Cardiac muscle cell (in vitro differentiated cells and primary cell): ENCODE measurements at regions not wholly inside any gene's neighbourhood (a gene's known extent, or its start where the extent isn't known, plus 50 kb on each side); places are given as distances from the start of the nearest gene placed in this dataset.
"Not testable (repeated sequence)": the region's sequence is repeated elsewhere in the genome, so short reads cannot be mapped to it uniquely, and the experiment has no call there.

Source experiments
- DNase-seq, 2 donors: peaks; one replicate each; pipeline versions ENCODE4 v3.0.0 to v3.0.0-alpha.2; 2010 to 2017; ENCODE audit warnings: low read depth in 1 of 2, low spot score in 1 of 2
- H3K27ac ChIP-seq: fragments of 200-600 bp; sonication (generic); 2 replicates; pipeline ENCODE4 v1.5.1; 2016
- H3K27me3 ChIP-seq: fragments of 200-600 bp; sonication (generic); 2 replicates; pipeline ENCODE4 v1.6.0; 2016; ENCODE audit warnings: control low read depth
- H3K36me3 ChIP-seq: fragments of 200-600 bp; sonication (generic); 2 replicates; pipeline ENCODE4 v1.5.1; 2016; ENCODE audit warnings: control low read depth
- H3K4me1 ChIP-seq: fragments of 200-600 bp; sonication (generic); 2 replicates; pipeline ENCODE4 v1.8.1; 2017; ENCODE audit warnings: low read depth, mild to moderate bottlenecking, mixed run types
- H3K4me3 ChIP-seq: fragments of 200-600 bp; sonication (generic); 2 replicates; pipeline ENCODE4 v1.5.1; 2016; ENCODE audit warnings: mild to moderate bottlenecking
- H3K9me3 ChIP-seq: fragments of 200-600 bp; sonication (generic); 2 replicates; pipeline ENCODE4 v1.5.1; 2017; ENCODE audit warnings: low read depth, mild to moderate bottlenecking, control low read depth
- TF ChIP-seq, protein P1 (sequence below): IDR thresholded peaks from 2 replicates; pipeline ENCODE4 v1.5.1; 2012; ENCODE audit warnings: low read depth, mild to moderate bottlenecking, low read length

DNA sequence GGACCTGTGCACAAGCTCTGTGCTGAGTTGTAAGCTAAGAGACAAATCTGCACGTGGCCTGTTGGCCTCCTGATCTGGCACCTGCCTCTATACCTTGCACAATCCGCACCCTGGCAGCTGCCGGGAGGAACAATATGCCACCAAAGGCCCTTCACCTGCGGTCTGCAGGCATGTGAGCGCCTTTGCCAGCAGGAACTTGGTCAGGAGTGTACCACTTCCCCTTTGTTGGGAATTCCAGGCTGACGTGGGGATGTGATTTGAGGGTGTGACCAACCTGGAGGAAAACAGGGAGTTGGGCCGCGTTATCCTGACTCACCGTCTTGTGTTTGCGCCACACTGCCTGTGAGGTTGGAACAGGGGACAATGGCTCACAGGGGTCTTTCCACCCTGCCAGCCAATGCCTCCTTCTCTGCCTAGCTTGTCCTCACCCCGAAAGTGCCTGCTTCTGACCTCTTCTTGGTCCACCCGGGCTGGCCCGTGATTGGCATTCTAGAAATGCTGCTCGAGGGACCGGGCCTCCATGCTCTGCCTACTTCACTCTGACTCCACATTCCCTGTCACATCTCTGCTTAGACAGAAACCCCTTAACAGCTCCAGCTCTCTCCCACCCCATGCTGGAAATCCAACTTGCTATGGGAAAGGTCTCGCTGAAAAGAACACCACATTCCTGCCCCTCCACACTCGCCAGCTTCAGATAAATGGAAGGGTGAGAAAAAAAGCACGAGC is 67.1 kb upstream of the MAP4K4 start:
- no peaks in the 10 kb centered on the region for H3K4me1 ChIP-seq
- H3K9me3 ChIP-seq, result no peaks in the 10 kb centered on the region
- H3K27me3 ChIP-seq, result no peaks in the 10 kb centered on the region
- TF ChIP-seq, protein P1, sequence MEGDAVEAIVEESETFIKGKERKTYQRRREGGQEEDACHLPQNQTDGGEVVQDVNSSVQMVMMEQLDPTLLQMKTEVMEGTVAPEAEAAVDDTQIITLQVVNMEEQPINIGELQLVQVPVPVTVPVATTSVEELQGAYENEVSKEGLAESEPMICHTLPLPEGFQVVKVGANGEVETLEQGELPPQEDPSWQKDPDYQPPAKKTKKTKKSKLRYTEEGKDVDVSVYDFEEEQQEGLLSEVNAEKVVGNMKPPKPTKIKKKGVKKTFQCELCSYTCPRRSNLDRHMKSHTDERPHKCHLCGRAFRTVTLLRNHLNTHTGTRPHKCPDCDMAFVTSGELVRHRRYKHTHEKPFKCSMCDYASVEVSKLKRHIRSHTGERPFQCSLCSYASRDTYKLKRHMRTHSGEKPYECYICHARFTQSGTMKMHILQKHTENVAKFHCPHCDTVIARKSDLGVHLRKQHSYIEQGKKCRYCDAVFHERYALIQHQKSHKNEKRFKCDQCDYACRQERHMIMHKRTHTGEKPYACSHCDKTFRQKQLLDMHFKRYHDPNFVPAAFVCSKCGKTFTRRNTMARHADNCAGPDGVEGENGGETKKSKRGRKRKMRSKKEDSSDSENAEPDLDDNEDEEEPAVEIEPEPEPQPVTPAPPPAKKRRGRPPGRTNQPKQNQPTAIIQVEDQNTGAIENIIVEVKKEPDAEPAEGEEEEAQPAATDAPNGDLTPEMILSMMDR, result no peak
- H3K27ac ChIP-seq, result no peak overlapping the region
- no peak overlapping the region for H3K4me3 ChIP-seq
- no peaks in the 10 kb centered on the region for H3K36me3 ChIP-seq
- DNase-seq, result no peak

DNA sequence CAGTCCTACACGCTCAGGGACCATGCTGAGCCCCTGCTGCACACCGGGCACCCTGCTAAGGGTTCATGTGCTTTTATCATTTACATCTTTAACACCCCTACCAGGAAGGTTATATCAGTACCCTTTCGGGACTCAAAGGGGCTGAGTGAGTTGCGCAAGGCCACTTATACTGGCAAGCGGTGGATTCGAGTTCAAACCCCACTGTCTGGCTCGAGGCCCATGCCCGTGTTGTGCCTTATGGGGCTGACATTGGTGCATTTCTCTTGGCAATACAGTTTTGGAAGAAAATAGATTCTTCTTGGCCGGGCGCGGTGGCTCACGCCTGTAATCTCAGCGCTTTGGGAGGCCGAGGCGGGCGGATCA is 69.5 kb upstream of the MAP4K4 start:
- DNase-seq, result no peak
- H3K4me3 ChIP-seq, result no peak overlapping the region
- no peaks in the 10 kb centered on the region for H3K4me1 ChIP-seq
- no peak overlapping the region for H3K27ac ChIP-seq
- no peaks in the 10 kb centered on the region for H3K27me3 ChIP-seq
- H3K9me3 ChIP-seq, result no peaks in the 10 kb centered on the region
- TF ChIP-seq, protein P1, result no peak
- no peaks in the 10 kb centered on the region for H3K36me3 ChIP-seq

DNA sequence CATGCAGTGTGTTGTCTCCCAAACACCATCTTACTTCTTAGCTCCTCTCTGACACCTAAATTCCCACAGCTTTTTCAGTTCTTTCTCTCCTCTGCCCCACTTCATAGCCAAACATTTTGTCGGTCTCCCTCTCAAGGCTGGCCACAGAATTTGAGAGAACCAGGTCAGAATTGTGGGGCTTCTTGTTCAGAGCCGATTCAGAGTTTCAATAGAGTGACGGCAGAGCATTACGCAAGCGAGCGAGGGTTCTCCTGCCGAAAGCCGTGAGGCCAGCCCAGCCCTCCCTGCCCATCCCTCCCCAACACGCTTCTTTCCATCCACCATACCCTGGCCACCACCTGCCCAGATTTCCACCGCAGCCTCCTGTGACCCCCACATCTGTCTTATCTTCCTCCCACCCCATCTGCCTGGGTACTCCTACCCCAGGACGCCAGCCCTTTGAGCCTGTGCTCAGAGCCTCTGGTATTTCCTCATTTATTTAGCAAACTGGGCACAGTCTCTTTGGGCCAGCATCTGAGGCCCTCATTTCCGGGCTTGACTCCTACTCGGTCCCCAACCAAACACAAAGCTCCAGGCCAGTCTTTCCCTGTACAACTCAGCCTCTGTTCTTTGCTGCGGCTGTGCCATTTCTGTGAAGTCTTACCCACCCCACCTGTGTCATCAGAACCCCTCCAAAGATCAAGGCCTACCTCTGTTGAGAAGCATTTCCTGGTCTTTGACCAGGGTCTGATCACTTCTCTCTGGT is 70.0 kb upstream of the MAP4K4 start:
- no peak overlapping the region for H3K4me3 ChIP-seq
- H3K36me3 ChIP-seq, result no peaks in the 10 kb centered on the region
- H3K27ac ChIP-seq, result no peak overlapping the region
- TF ChIP-seq, protein P1, result no peak
- H3K4me1 ChIP-seq, result no peaks in the 10 kb centered on the region
- no peaks in the 10 kb centered on the region for H3K9me3 ChIP-seq
- no peak for DNase-seq
- no peaks in the 10 kb centered on the region for H3K27me3 ChIP-seq

DNA sequence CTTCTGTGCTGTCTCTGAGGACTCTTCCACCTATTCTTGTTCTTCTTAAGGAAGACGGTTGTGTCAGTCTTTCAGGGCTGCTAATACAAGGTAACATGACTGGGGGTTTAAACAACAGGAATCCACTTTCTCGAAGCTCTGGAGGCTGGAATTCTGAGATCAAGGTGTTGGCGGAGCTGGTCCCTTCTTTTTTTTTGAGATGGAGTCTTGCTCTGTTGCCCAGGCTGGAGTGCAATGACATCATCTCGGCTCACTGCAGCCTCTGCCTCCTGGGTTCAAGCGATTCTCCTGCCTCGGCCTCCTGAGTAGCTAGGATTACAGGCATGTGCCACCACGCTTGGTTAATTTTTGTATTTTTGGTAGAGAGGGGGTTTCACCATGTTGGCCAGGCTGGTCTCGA is 71.7 kb upstream of the MAP4K4 start:
- H3K27ac ChIP-seq, H3K36me3 ChIP-seq, H3K9me3 ChIP-seq, H3K27me3 ChIP-seq, H3K4me1 ChIP-seq, DNase-seq, H3K4me3 ChIP-seq: not testable (repeated sequence)

DNA sequence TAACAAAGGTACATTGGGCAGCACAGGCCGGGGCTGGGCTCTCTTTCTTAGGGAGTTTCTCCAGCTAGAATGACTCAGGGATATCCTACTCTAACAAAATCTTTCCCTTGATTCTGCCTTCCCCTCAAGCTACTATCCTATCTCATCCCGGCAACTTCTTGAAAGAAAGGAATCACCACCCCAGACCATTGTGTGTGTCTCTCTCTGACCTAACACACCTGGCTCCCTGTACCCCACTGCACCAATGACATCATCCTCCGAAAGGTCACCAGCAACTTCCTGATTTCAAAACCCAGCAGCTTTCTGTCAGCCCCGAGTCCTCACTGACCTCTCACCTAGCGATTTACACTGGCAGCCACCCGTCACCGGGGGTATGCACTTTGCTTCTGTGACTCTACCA is 72.1 kb upstream of the MAP4K4 start:
- no peak for DNase-seq
- H3K9me3 ChIP-seq, result no peaks in the 10 kb centered on the region
- TF ChIP-seq, protein P1, result no peak
- no peak overlapping the region for H3K27ac ChIP-seq
- no peaks in the 10 kb centered on the region for H3K36me3 ChIP-seq
- no peak overlapping the region for H3K4me3 ChIP-seq
- H3K27me3 ChIP-seq, result no peaks in the 10 kb centered on the region
- H3K4me1 ChIP-seq, result no peaks in the 10 kb centered on the region

DNA sequence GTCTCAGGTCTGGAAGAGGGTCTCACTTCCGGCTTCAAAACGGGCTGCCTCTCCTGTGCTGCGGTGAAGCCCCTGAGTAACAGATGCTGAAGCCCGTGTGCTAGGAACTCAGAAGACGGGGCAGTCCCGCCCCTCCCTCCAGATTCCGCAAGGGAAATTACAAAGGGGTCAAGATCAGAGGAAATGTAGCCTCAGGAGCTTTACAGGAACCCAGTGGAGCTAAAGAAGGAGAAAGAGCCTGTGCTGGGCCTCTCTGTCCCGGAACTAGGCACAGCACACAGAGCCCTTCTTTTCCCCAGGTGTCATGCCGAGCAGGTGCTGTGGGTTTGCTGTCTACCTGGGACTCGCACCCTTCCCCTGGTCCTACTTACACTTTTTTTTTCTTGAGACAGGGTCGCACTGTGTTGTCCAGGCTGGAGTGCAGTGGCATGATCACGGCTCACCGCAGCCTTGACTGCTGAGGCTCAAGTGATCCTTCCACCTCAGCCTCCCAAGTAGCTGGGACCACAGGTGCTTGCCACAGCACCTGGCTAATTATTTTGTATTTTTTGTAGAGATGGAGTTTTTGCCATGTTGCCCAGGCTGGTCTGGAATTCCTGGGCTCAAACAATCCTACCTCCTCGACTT is 72.7 kb upstream of the MAP4K4 start:
- TF ChIP-seq, protein P1, result no peak
- Histone ChIP-seq H3K27me3 (no peaks in the 10 kb centered on the region), H3K27ac (no peak overlapping the region), H3K4me3 (no peak overlapping the region), H3K36me3 (no peaks in the 10 kb centered on the region), H3K9me3 (no peaks in the 10 kb centered on the region), H3K4me1 (no peaks in the 10 kb centered on the region)
- no peak for DNase-seq
